ENCODE measurements at regions not wholly inside any gene's neighbourhood (a gene's known extent, or its start where the extent isn't known, plus 50 kb on each side); places are given as distances from the start of the nearest gene placed in this dataset.

- TF ChIP-seq ZNF518B (CRISPR knock-in tag; IDR thresholded peaks at IDR 0.05) (no peak), COPS2 (conservative IDR thresholded peaks at IDR 0.05) (no peak), POLR2B (IDR thresholded peaks at IDR 0.05; ENCODE audit: low read depth, partially characterized antibody) (no peak), ZBTB49 (CRISPR knock-in tag; IDR thresholded peaks at IDR 0.05; ENCODE audit: borderline replicate concordance) (no peak), TEAD2 (tag; IDR thresholded peaks at IDR 0.05) (no peak), USF1 (CRISPR knock-in tag; IDR thresholded peaks at IDR 0.05) (no peak), HBP1 (CRISPR knock-in tag; IDR thresholded peaks at IDR 0.05) (no peak), ZNF398 (CRISPR knock-in tag; IDR thresholded peaks at IDR 0.05) (no peak), MAFG (tag; conservative IDR thresholded peaks at IDR 0.05) (0 out of 2 replicates have a peak, but pooled peaks have one; percentile 6), GTF2B (IDR thresholded peaks at IDR 0.05; ENCODE audit: extremely low read depth, insufficient read length) (no peak), FOXA3 (CRISPR knock-in tag; conservative IDR thresholded peaks at IDR 0.05 in 1 of 2, IDR thresholded peaks at IDR 0.05 in 1 of 2) (peak in 1 of 2 experiments; percentile 52; a peak in 1 of 4 replicates), MLX (CRISPR knock-in tag; conservative IDR thresholded peaks at IDR 0.05) (no peak), SIRT6 (IDR thresholded peaks at IDR 0.05; ENCODE audit: low read depth, low read length) (no peak)
Measured at GRCh38 chr2:122135021-122135937, 379.8 kb downstream of the TSN start (continued).
